ENCODE measurements at regions not wholly inside any gene's neighbourhood (a gene's known extent, or its start where the extent isn't known, plus 50 kb on each side); places are given as distances from the start of the nearest gene placed in this dataset.
"Not testable (repeated sequence)": the region's sequence is repeated elsewhere in the genome, so short reads cannot be mapped to it uniquely, and the experiment has no call there.

GRCh38 chr9:21607576-21607975 is 125.5 kb upstream of the IFNE start:
- H3K4me3 Mint-ChIP-seq = no peak overlapping the region
- peaks cover 4% of the 10 kb centered on the region for H3K27me3 Mint-ChIP-seq
- no peaks in the 10 kb centered on the region for H3K36me3 Mint-ChIP-seq
- H3K4me1 Mint-ChIP-seq = peaks cover 0 to 2% (median 2%) of the 10 kb centered on the region in 3 donors
- no peaks in the 10 kb centered on the region for H3K9me3 Mint-ChIP-seq
- no peak overlapping the region for H3K27ac Mint-ChIP-seq

- H3K27ac Mint-ChIP-seq = no peak overlapping the region
- H3K27me3 Mint-ChIP-seq = peaks cover 2% of the 10 kb centered on the region
- H3K9me3 Mint-ChIP-seq = no peaks in the 10 kb centered on the region
- H3K36me3 Mint-ChIP-seq = no peaks in the 10 kb centered on the region
- H3K4me3 Mint-ChIP-seq = no peak overlapping the region
- H3K4me1 Mint-ChIP-seq = peaks cover 0 to 2% (median 2%) of the 10 kb centered on the region in 3 donors
Measured at GRCh38 chr9:21608200-21608599, 126.1 kb upstream of the IFNE start.

- no peak overlapping the region for H3K4me3 Mint-ChIP-seq
- peaks cover 0 to 2% (median 2%) of the 10 kb centered on the region in 3 donors for H3K4me1 Mint-ChIP-seq
- peaks cover under 1% of the 10 kb centered on the region for H3K27me3 Mint-ChIP-seq
- no peaks in the 10 kb centered on the region for H3K36me3 Mint-ChIP-seq
- H3K9me3 Mint-ChIP-seq = no peaks in the 10 kb centered on the region
- H3K27ac Mint-ChIP-seq = no peak overlapping the region
Measured at GRCh38 chr9:21609506-21609905, 127.4 kb upstream of the IFNE start.

GRCh38 chr9:21611891-21612290 is 129.8 kb upstream of the IFNE start:
- Mint-ChIP-seq H3K4me3 (peak overlapping the region in 1 of 4 donors; percentile 4), H3K27ac (peak overlapping the region in 1 of 3 donors; percentile 41), H3K27me3 (peaks cover 3% of the 10 kb centered on the region), H3K36me3 (no peaks in the 10 kb centered on the region), H3K9me3 (no peaks in the 10 kb centered on the region), H3K4me1 (peaks cover 0 to 2% (median 0%) of the 10 kb centered on the region in 3 donors)

- Mint-ChIP-seq H3K27ac (no peak overlapping the region), H3K9me3 (no peaks in the 10 kb centered on the region), H3K4me3 (no peak overlapping the region), H3K27me3 (peaks cover 7% of the 10 kb centered on the region), H3K4me1 (no peaks in the 10 kb centered on the region), H3K36me3 (no peaks in the 10 kb centered on the region)
Measured at GRCh38 chr9:21615018-21615417, 132.9 kb upstream of the IFNE start.

- no peaks in the 10 kb centered on the region for H3K4me1 Mint-ChIP-seq
- no peak overlapping the region for H3K4me3 Mint-ChIP-seq
- H3K27me3 Mint-ChIP-seq = peaks cover 7% of the 10 kb centered on the region
- no peaks in the 10 kb centered on the region for H3K36me3 Mint-ChIP-seq
- no peaks in the 10 kb centered on the region for H3K9me3 Mint-ChIP-seq
- no peak overlapping the region for H3K27ac Mint-ChIP-seq
Measured at GRCh38 chr9:21615446-21615845, 133.3 kb upstream of the IFNE start.

- Mint-ChIP-seq H3K4me1 (no peaks in the 10 kb centered on the region), H3K36me3 (no peaks in the 10 kb centered on the region), H3K27me3 (peaks cover 7% of the 10 kb centered on the region), H3K9me3 (no peaks in the 10 kb centered on the region), H3K4me3 (no peak overlapping the region), H3K27ac (no peak overlapping the region)
Measured at GRCh38 chr9:21616082-21616778, 134.1 kb upstream of the IFNE start.

GRCh38 chr9:21624675-21625644 is 142.8 kb upstream of the IFNE start:
- H3K36me3 Mint-ChIP-seq = no peaks in the 10 kb centered on the region
- H3K4me1 Mint-ChIP-seq = no peaks in the 10 kb centered on the region
- H3K4me3 Mint-ChIP-seq = no peak overlapping the region
- peaks cover 0 to 6% (median 4%) of the 10 kb centered on the region in 3 donors for H3K9me3 Mint-ChIP-seq
- peaks cover 9% of the 10 kb centered on the region for H3K27me3 Mint-ChIP-seq
- no peak overlapping the region for H3K27ac Mint-ChIP-seq

- Mint-ChIP-seq H3K4me3 (no peak overlapping the region), H3K36me3 (no peaks in the 10 kb centered on the region), H3K27ac (no peak overlapping the region), H3K27me3 (peaks cover 9% of the 10 kb centered on the region), H3K9me3 (peaks cover 0 to 6% (median 4%) of the 10 kb centered on the region in 3 donors), H3K4me1 (no peaks in the 10 kb centered on the region)
Measured at GRCh38 chr9:21626493-21626892, 144.4 kb upstream of the IFNE start.

GRCh38 chr9:21628954-21629353 is 146.8 kb upstream of the IFNE start:
- not testable (repeated sequence) for H3K4me1 Mint-ChIP-seq, H3K27ac Mint-ChIP-seq, H3K36me3 Mint-ChIP-seq, H3K4me3 Mint-ChIP-seq, H3K9me3 Mint-ChIP-seq, H3K27me3 Mint-ChIP-seq

- H3K36me3 Mint-ChIP-seq = no peaks in the 10 kb centered on the region
- peaks cover 0 to 2% (median 0%) of the 10 kb centered on the region in 3 donors for H3K9me3 Mint-ChIP-seq
- H3K27ac Mint-ChIP-seq = no peak overlapping the region
- no peak overlapping the region for H3K4me3 Mint-ChIP-seq
- no peaks in the 10 kb centered on the region for H3K4me1 Mint-ChIP-seq
- H3K27me3 Mint-ChIP-seq = peaks cover 2% of the 10 kb centered on the region
Measured at GRCh38 chr9:21634951-21635350, 152.8 kb upstream of the IFNE start.

GRCh38 chr9:21638104-21638503 is 156.0 kb upstream of the IFNE start:
- H3K27ac Mint-ChIP-seq = no peak overlapping the region
- peaks cover 0 to 2% (median 1%) of the 10 kb centered on the region in 3 donors for H3K9me3 Mint-ChIP-seq
- no peaks in the 10 kb centered on the region for H3K4me1 Mint-ChIP-seq
- no peak overlapping the region for H3K4me3 Mint-ChIP-seq
- H3K27me3 Mint-ChIP-seq = peaks cover 2% of the 10 kb centered on the region
- H3K36me3 Mint-ChIP-seq = no peaks in the 10 kb centered on the region

- Mint-ChIP-seq H3K4me1 (no peaks in the 10 kb centered on the region), H3K4me3 (no peak overlapping the region), H3K9me3 (peaks cover 0 to 12% (median 3%) of the 10 kb centered on the region in 3 donors), H3K27me3 (peaks cover 2% of the 10 kb centered on the region), H3K27ac (no peak overlapping the region), H3K36me3 (no peaks in the 10 kb centered on the region)
Measured at GRCh38 chr9:21653091-21653490, 149.3 kb upstream of the MTAP start.

GRCh38 chr9:21653589-21653988 is 148.8 kb upstream of the MTAP start:
- H3K9me3 Mint-ChIP-seq = peaks cover 0 to 7% (median 3%) of the 10 kb centered on the region in 3 donors
- H3K27ac Mint-ChIP-seq = no peak overlapping the region
- H3K27me3 Mint-ChIP-seq = peaks cover 2% of the 10 kb centered on the region
- no peak overlapping the region for H3K4me3 Mint-ChIP-seq
- no peaks in the 10 kb centered on the region for H3K36me3 Mint-ChIP-seq
- H3K4me1 Mint-ChIP-seq = no peaks in the 10 kb centered on the region

- Mint-ChIP-seq H3K27ac (no peak overlapping the region), H3K4me1 (no peaks in the 10 kb centered on the region), H3K9me3 (peaks cover 0 to 3% (median 0%) of the 10 kb centered on the region in 3 donors), H3K4me3 (no peak overlapping the region), H3K27me3 (peaks cover 2% of the 10 kb centered on the region), H3K36me3 (no peaks in the 10 kb centered on the region)
Measured at GRCh38 chr9:21656776-21657674, 145.4 kb upstream of the MTAP start.
